PC-9 (cell line): ENCODE measurements at regions not wholly inside any gene's neighbourhood (a gene's known extent, or its start where the extent isn't known, plus 50 kb on each side); places are given as distances from the start of the nearest gene placed in this dataset.

Source experiments
- BruUV-seq: library from RNA; stranded (reverse); fragments of 400-500 nt; replicated peaks from 2 replicates; lab custom pipeline; 2021; lab: Mats Ljungman, UMichigan
- CTCF ChIA-PET: fragments of 300-600 bp; sonication (Branson Sonifier 250); formaldehyde crosslinking; loops from one replicate; lab custom pipeline; 2022; ENCODE audit warnings: antibody characterized with exemption; lab: Charles Lee
- POLR2A ChIA-PET: fragments of 300-600 bp; sonication (Branson Sonifier 250); formaldehyde crosslinking; loops from one replicate; lab custom pipeline; 2022; ENCODE audit warnings: antibody characterized with exemption; ENCODE audit not compliant: unreplicated experiment; lab: Charles Lee
- DNase-seq, 2 experiments: peaks; one replicate each; pipeline versions ENCODE4 v3.0.0 to v3.0.0-alpha.2; 2015 to 2022; ENCODE audit warnings: mixed read lengths in 1 of 2
- H2AFZ ChIP-seq: fragments of 200-600 bp; sonication (generic); 2 replicates; pipeline ENCODE4 v1.8.1; 2017; ENCODE audit warnings: antibody characterized with exemption
- H3F3A ChIP-seq: fragments of 200-600 bp; sonication (generic); 2 replicates; pipeline ENCODE4 v1.8.1; 2017; ENCODE audit warnings: antibody characterized with exemption, mild to moderate bottlenecking, low read depth; ENCODE audit not compliant: insufficient read depth
- H3K27ac ChIP-seq: fragments of 200-600 bp; sonication (generic); 2 replicates; pipeline ENCODE4 v1.6.1; 2016; ENCODE audit warnings: mixed run types
- H3K27me3 ChIP-seq: fragments of 200-600 bp; sonication (generic); 2 replicates; pipeline ENCODE4 v1.6.1; 2016; ENCODE audit warnings: low read depth, mixed run types; ENCODE audit not compliant: insufficient read depth
- H3K36me3 ChIP-seq: fragments of 200-600 bp; sonication (generic); 2 replicates; pipeline ENCODE4 v1.6.1; 2016; ENCODE audit warnings: low read depth, mixed run types
- H3K4me1 ChIP-seq: fragments of 200-600 bp; sonication (generic); replicated peaks from 2 replicates; pipeline ENCODE4 v1.6.1; 2016; ENCODE audit warnings: mixed run types; ENCODE audit not compliant: insufficient read depth
- H3K4me2 ChIP-seq: fragments of 200-600 bp; sonication (generic); 2 replicates; pipeline ENCODE4 v1.6.1; 2017; ENCODE audit warnings: mixed run types
- H3K4me3 ChIP-seq: fragments of 200-600 bp; sonication (generic); 2 replicates; pipeline ENCODE4 v1.6.1; 2016; ENCODE audit warnings: mixed run types
- H3K79me2 ChIP-seq: fragments of 200-600 bp; sonication (generic); 2 replicates; pipeline ENCODE4 v1.6.1; 2017; ENCODE audit warnings: low read depth, mixed run types
- H3K9me2 ChIP-seq: fragments of 200-600 bp; sonication (generic); 2 replicates; pipeline ENCODE4 v1.8.1; 2017; ENCODE audit warnings: mild to moderate bottlenecking; ENCODE audit not compliant: insufficient read depth
- H3K9me3 ChIP-seq: fragments of 200-600 bp; sonication (generic); 2 replicates; pipeline ENCODE4 v1.8.1; 2016; ENCODE audit warnings: low read depth; ENCODE audit not compliant: insufficient read depth
- H4K20me1 ChIP-seq: fragments of 200-600 bp; sonication (generic); 2 replicates; pipeline ENCODE4 v1.8.1; 2017; ENCODE audit not compliant: insufficient read depth
- CTCF ChIP-seq: fragments of 200-600 bp; sonication (generic); conservative IDR thresholded peaks from 2 replicates; pipeline ENCODE4 v1.6.1; 2017; ENCODE audit warnings: mixed run types, antibody characterized with exemption, mild to moderate bottlenecking, moderate library complexity
- EZH2 ChIP-seq: fragments of 200-600 bp; sonication (generic); IDR thresholded peaks from 2 replicates; pipeline ENCODE4 v1.8.0; 2017; ENCODE audit warnings: antibody characterized with exemption, low read depth
- intact Hi-C: fragments of 100-400 bp; cut with micrococcal nuclease; formaldehyde crosslinking; loops from one replicate; pipeline ENCODE4 v1.10.0; 2022; ENCODE audit not compliant: unreplicated experiment

GRCh38 chr13:106140476-106140875, 395.0 kb downstream of the EFNB2 start:
- H3K27ac ChIP-seq: no peak overlapping the region
- DNase-seq: no peak
- H3K36me3 ChIP-seq: no peaks in the 10 kb centered on the region
- H3K9me3 ChIP-seq: peaks cover 5% of the 10 kb centered on the region; the same call in 1 of the 2 replicates
- TF ChIP-seq CTCF (no peak), EZH2 (no peak)
- no peak overlapping the region for H3K4me3 ChIP-seq
- no peak overlapping the region for H2AFZ ChIP-seq
- CTCF ChIA-PET: interaction anchor here (0.6 kb wide), 1 partner anchor 392 kb away, joined by 3 read pairs; no protein-coding TSS in a partner anchor
- peaks cover 21% of the 10 kb centered on the region for H3K4me1 ChIP-seq
- no TSS peak for BruUV-seq
- no peaks in the 10 kb centered on the region for H3K27me3 ChIP-seq
- H3K4me2 ChIP-seq: no peak overlapping the region
- no peaks in the 10 kb centered on the region for H3K9me2 ChIP-seq
- H3F3A ChIP-seq: peaks cover 20% of the 10 kb centered on the region
- intact Hi-C loops: no loop called here
- POLR2A ChIA-PET: no interaction called here
- no peaks in the 10 kb centered on the region for H4K20me1 ChIP-seq
- no peaks in the 10 kb centered on the region for H3K79me2 ChIP-seq

- Histone ChIP-seq H3K27me3 (no peaks in the 10 kb centered on the region), H4K20me1 (no peaks in the 10 kb centered on the region), H3K4me1 (peaks cover 15% of the 10 kb centered on the region), H3K9me3 (0 out of 2 replicates have a peak, but pooled peaks cover 5% of the 10 kb centered on the region), H3K9me2 (no peaks in the 10 kb centered on the region), H3K27ac (no peak overlapping the region), H3K4me3 (no peak overlapping the region), H3F3A (peaks cover 15% of the 10 kb centered on the region), H3K79me2 (no peaks in the 10 kb centered on the region), H3K4me2 (no peak overlapping the region), H3K36me3 (no peaks in the 10 kb centered on the region), H2AFZ (no peak overlapping the region)
- DNase-seq: no peak
- TF ChIP-seq CTCF (no peak), EZH2 (no peak)
- intact Hi-C loops: no loop called here
- POLR2A ChIA-PET: no interaction called here
- CTCF ChIA-PET: no interaction called here
- no TSS peak for BruUV-seq
These were observed 395.5 kb downstream of the EFNB2 start for GRCh38 chr13:106139942-106140341.

- Histone ChIP-seq H4K20me1 (no peaks in the 10 kb centered on the region), H3K27me3 (no peaks in the 10 kb centered on the region), H3K4me1 (peaks cover 10% of the 10 kb centered on the region), H3K4me2 (no peak overlapping the region), H3K4me3 (no peak overlapping the region), H3K36me3 (no peaks in the 10 kb centered on the region), H3F3A (peaks cover 9% of the 10 kb centered on the region), H3K27ac (no peak overlapping the region), H3K79me2 (no peaks in the 10 kb centered on the region), H3K9me2 (no peaks in the 10 kb centered on the region), H3K9me3 (0 out of 2 replicates have a peak, but pooled peaks cover 5% of the 10 kb centered on the region), H2AFZ (no peak overlapping the region)
- no peak for TF ChIP-seq EZH2
- no peak for TF ChIP-seq CTCF
- CTCF ChIA-PET: no interaction called here
- intact Hi-C loops: no loop called here
- DNase-seq: no peak
- POLR2A ChIA-PET: no interaction called here
- BruUV-seq: no TSS peak
These were observed 396.1 kb downstream of the EFNB2 start for GRCh38 chr13:106139377-106139776.
